ENCODE measurements at regions not wholly inside any gene's neighbourhood (a gene's known extent, or its start where the extent isn't known, plus 50 kb on each side); places are given as distances from the start of the nearest gene placed in this dataset.

- H3K9me3 Mint-ChIP-seq: no peaks in the 10 kb centered on the region
- no peaks in the 10 kb centered on the region for H3K4me1 Mint-ChIP-seq (ENCODE audit: low read depth in 2 of 2)
- H3K36me3 Mint-ChIP-seq (ENCODE audit: insufficient read depth): no peaks in the 10 kb centered on the region
- DNase-seq (no peak), ATAC-seq (replicated peaks) (no peak)
- no peak overlapping the region for H3K27ac Mint-ChIP-seq
- no peak overlapping the region for H3K4me3 Mint-ChIP-seq
- peaks cover 9 to 10% of the 10 kb centered on the region in 2 donors for H3K27me3 Mint-ChIP-seq
These were observed 108.1 kb upstream of the TMEM161B start for GRCh38 chr5:88376728-88377127.

- DNase-seq (no peak), ATAC-seq (replicated peaks) (no peak)
- Mint-ChIP-seq H3K36me3 (ENCODE audit: insufficient read depth) (no peaks in the 10 kb centered on the region), H3K27ac (no peak overlapping the region), H3K4me1 (ENCODE audit: low read depth in 2 of 2) (no peaks in the 10 kb centered on the region), H3K4me3 (no peak overlapping the region), H3K27me3 (peaks cover 0 to 5% of the 10 kb centered on the region in 2 donors), H3K9me3 (no peaks in the 10 kb centered on the region)
These were observed 105.7 kb upstream of the TMEM161B start for GRCh38 chr5:88374391-88374790.

GRCh38 chr5:88370824-88371223 lies 102.2 kb upstream of the TMEM161B start:
- Mint-ChIP-seq H3K4me3 (no peak overlapping the region), H3K27ac (no peak overlapping the region), H3K4me1 (ENCODE audit: low read depth in 2 of 2) (no peaks in the 10 kb centered on the region), H3K9me3 (peaks cover 0 to 2% of the 10 kb centered on the region in 2 donors), H3K27me3 (peaks cover 6 to 16% of the 10 kb centered on the region in 2 donors), H3K36me3 (ENCODE audit: insufficient read depth) (no peaks in the 10 kb centered on the region)
- DNase-seq (no peak), ATAC-seq (replicated peaks) (no peak)

- peaks cover 7 to 16% of the 10 kb centered on the region in 2 donors for H3K27me3 Mint-ChIP-seq
- no peaks in the 10 kb centered on the region for H3K36me3 Mint-ChIP-seq (ENCODE audit: insufficient read depth)
- H3K27ac Mint-ChIP-seq: no peak overlapping the region
- no peak overlapping the region for H3K4me3 Mint-ChIP-seq
- peaks cover 0 to 2% of the 10 kb centered on the region in 2 donors for H3K9me3 Mint-ChIP-seq
- no peak for ATAC-seq (replicated peaks)
- no peak for DNase-seq
- no peaks in the 10 kb centered on the region for H3K4me1 Mint-ChIP-seq (ENCODE audit: low read depth in 2 of 2)
These were observed 99.6 kb upstream of the TMEM161B start for GRCh38 chr5:88368201-88368600.

GRCh38 chr5:88364991-88365390 lies 96.3 kb upstream of the TMEM161B start:
- Mint-ChIP-seq H3K27ac (no peak overlapping the region), H3K4me3 (no peak overlapping the region), H3K36me3 (ENCODE audit: insufficient read depth) (no peaks in the 10 kb centered on the region), H3K27me3 (peaks cover 16 to 27% of the 10 kb centered on the region in 2 donors), H3K9me3 (peaks cover 0 to 2% of the 10 kb centered on the region in 2 donors), H3K4me1 (ENCODE audit: low read depth in 2 of 2) (no peaks in the 10 kb centered on the region)
- no peak for DNase-seq
- no peak for ATAC-seq (replicated peaks)

- no peak for ATAC-seq (replicated peaks)
- no peak overlapping the region for H3K27ac Mint-ChIP-seq
- no peak for DNase-seq
- peaks cover 11 to 12% of the 10 kb centered on the region in 2 donors for H3K27me3 Mint-ChIP-seq
- H3K36me3 Mint-ChIP-seq (ENCODE audit: insufficient read depth): no peaks in the 10 kb centered on the region
- no peak overlapping the region for H3K4me3 Mint-ChIP-seq
- no peaks in the 10 kb centered on the region for H3K4me1 Mint-ChIP-seq (ENCODE audit: low read depth in 2 of 2)
- H3K9me3 Mint-ChIP-seq: no peaks in the 10 kb centered on the region
These were observed 86.9 kb upstream of the TMEM161B start for GRCh38 chr5:88355490-88356050.

GRCh38 chr5:88325868-88326267 lies 57.2 kb upstream of the TMEM161B start:
- H3K36me3 Mint-ChIP-seq (ENCODE audit: insufficient read depth): no peaks in the 10 kb centered on the region
- no peaks in the 10 kb centered on the region for H3K4me1 Mint-ChIP-seq (ENCODE audit: low read depth in 2 of 2)

GRCh38 chr5:88322785-88323184 lies 54.1 kb upstream of the TMEM161B start:
- H3K27ac Mint-ChIP-seq: no peak overlapping the region
- H3K27me3 Mint-ChIP-seq: peaks cover 0 to 16% of the 10 kb centered on the region in 2 donors
- no peak overlapping the region for H3K4me3 Mint-ChIP-seq
- no peaks in the 10 kb centered on the region for H3K4me1 Mint-ChIP-seq (ENCODE audit: low read depth in 2 of 2)
- ATAC-seq (replicated peaks): no peak
- DNase-seq: no peak
- H3K9me3 Mint-ChIP-seq: no peaks in the 10 kb centered on the region
- no peaks in the 10 kb centered on the region for H3K36me3 Mint-ChIP-seq (ENCODE audit: insufficient read depth)

More at GRCh38 chr5:88325868-88326267, 57.2 kb upstream of the TMEM161B start:
- H3K4me3 Mint-ChIP-seq: no peak overlapping the region
- DNase-seq (no peak), ATAC-seq (replicated peaks) (no peak)
- H3K9me3 Mint-ChIP-seq: no peaks in the 10 kb centered on the region
- H3K27me3 Mint-ChIP-seq: peaks cover 0 to 13% of the 10 kb centered on the region in 2 donors
- no peak overlapping the region for H3K27ac Mint-ChIP-seq
